ENCODE measurements at regions not wholly inside any gene's neighbourhood (a gene's known extent, or its start where the extent isn't known, plus 50 kb on each side); places are given as distances from the start of the nearest gene placed in this dataset.

DNA sequence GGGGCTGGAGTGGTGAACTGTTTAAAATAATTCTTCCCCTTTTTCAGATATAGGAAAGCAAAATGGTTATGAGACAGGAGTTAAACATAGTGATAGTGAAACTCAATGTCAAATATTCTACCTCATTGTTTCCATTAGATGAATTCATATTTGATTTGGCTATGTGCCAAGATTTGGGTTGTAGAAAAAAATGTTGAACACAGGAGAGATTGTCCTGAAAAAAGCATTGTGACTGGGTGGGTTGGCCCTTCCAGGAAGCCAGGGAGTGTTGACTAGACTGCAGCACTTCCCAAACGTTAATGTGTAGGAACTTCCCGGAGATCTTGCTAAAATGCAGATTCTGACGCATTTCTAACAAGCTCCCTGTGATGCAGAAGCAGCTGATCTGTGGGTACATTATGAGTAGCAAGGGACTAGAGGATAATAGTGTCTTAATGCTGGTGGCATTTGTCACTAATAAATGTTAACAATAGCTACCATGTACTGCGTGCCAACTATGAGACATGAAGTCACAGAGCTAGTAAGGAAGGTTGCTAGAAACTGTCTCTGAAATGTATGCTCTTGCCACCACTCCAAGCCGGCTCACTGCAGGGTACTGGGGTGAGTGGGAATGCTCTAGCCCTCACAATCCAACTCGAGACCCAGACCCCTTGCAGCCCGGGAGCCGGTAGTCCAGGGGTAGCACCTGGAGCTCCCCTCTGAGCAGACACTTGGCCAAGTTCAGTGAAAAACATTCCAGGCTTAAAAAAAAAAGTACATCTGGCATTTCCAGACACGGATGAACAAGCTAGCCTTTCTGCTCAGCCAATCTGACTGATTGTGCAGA is 120.6 kb downstream of the CD47 start:
- DNase-seq (ENCODE audit: low read depth in 2 of 2): no peak

DNA sequence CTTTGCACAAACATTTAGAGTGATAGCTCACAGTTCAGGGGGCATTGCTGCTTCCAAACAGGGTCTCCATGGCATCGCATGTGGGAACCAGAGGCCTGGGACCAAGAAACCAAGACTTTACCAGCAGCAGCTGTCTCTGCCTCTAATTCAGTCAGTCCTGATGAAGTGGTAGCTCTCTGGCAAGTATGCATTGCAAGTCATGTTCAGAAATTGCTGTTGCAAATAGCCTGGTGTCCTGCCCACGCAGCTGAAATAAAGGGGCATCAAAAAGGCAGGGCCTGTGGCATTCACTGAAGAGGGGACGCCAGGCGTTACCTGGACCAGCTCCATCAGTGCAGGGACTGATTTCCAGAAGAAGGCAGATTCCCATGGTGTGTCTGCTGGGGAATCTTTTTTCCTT is 121.3 kb downstream of the CD47 start:
- DNase-seq (ENCODE audit: low read depth in 2 of 2): no peak

DNA sequence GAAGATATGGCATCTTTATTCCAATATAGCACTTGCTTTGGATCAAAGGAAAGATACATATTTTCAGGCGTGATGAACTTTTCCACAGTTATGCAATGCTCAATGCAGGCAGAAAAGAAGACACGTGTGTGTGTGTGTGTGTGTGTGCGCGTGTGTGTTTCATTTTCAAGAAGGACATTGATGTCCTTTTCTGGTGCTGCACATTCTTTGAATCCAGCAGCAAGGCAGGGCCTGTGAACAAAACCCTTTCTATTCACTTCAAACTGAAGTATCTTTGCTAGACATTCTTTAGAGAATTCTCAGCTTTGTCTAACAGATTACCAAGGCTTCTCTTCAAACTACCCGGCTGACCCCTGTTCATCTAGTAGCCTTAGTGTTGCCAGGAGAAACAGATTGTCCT is 124.6 kb downstream of the CD47 start:
- DNase-seq (ENCODE audit: low read depth in 2 of 2): no peak

DNA sequence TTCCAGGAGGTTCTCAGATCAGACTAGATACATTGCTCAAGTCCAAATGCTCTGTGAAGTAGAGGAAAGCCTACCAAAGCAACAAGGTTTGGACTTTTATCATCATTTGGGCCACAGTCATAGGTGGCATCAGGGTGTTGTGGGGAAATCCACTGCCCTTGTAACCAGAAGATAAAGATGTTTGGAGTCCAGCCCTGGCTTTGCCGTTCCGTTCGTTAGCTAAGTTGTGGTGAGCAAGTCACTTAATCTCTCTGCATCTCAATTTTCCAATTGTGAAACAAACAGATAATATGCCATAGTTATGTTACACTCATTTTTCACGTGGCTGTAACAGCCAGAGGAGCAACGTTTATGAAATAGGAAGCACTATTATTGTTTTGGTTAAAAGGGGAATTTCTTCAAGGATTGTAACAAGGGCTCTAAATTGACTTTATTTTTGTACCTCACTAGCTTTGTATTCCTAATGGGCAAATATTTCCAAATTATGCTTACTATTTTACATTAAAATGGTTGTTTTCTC is 125.6 kb downstream of the CD47 start:
- no peak for DNase-seq (ENCODE audit: low read depth in 2 of 2)

GRCh38 chr3:107963581-107963980 is 127.2 kb downstream of the CD47 start:
- no peak for DNase-seq (ENCODE audit: low read depth in 2 of 2)

- no peak for DNase-seq (ENCODE audit: low read depth in 2 of 2)
Observed at GRCh38 chr3:107962946-107963345, 127.9 kb downstream of the CD47 start.

DNA sequence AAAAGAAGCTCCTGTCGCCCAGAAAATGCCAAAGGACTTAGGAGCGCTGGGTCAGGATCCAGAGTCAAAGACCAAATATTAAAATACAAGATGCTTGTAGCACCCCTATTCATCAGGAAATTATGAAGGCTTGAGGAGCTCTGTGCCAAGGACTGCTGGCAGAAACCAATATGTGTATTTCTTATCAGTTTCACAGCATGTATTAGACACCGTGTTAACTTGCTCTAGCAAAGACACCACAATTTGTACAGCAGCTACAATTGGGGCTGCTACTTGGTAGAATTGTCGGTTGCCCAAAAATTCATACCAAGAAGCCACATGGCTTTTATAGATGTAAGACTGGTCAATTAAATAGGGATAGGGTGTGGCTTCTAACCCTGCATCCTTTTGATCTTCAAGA is 128.8 kb downstream of the CD47 start:
- no peak for DNase-seq (ENCODE audit: low read depth in 2 of 2)

- no peak for DNase-seq (ENCODE audit: low read depth in 2 of 2)
Observed at GRCh38 chr3:107959550-107960154, 131.2 kb downstream of the CD47 start.

DNA sequence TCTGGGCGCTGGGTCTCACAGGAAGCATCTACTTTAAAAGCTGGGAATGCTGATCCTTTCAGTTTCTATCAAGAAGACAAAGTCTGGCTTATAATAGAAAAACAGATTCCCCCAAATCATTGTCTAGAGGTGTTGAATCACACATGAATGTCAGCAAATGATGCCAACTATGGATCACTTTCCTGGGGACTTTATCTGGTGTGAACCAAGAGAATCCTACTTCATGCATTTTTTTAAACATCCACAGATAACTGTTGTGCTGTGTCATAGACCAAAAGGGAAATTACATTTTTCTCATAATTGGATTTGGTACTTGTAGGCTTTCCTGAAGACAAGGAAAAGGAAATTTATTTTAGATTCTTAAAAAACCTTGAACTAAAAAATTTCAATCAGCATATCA is 132.7 kb downstream of the CD47 start:
- DNase-seq (ENCODE audit: low read depth in 2 of 2): no peak

DNA sequence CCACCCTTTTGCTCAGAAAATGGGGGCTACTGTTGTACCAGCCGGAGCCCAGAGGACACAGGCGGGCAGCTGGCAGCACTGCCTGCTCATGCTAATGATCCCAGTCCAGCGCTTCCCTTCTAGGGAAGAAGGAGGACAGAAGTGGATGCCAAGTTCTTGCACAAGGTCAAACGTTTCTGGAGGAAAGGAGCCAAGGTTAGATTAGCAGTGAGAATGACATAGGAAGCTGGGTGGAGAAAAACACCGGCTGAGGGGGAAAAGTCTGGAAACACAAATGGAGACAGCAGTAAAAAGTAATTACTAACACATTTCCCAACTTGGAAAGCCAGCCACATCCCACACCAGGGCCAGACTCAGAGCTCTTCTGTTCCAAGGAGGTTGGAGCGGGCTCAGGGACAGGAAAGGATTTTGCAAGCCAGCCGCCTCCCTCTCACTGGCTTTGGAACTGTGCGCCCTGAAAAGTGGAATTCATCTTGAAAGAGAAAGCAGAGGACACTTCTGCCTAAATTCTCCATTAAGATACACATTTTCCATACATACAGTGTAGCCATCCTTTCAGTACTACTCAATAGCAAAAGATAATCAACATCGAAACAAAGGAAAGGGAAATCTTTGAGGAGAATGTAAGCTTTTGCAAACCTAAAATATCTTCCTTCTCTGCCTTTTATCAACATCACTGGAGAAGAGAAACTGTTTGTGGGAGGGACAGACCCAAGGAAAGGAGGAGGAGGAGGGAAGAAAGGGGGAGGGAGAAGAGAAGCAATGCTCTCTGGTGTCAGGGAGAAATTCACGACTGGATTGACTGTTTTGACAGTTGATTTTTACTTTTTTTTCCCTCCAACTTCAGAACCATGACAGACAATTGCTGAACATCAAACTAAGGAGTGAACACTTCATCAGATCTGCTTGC is 133.6 kb downstream of the CD47 start:
- no peak for DNase-seq (ENCODE audit: low read depth in 2 of 2)

DNA sequence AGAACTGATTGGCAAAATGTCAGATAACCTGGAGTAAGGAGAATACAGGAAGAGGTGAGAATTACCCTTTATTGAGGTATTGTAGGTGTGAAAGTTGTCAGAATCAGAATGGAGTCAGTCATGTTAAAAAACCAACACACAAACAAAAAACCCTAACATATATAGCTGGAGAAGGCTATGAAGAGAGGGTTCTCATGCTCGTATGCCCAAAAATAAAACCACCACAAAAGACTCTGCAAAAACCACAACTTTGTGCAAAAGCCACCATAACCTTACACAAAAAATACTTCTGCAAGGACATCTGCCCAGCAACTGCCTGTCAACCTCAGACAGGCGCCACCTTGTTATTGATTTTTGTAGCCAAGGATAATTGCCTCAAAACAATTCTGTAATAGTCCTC is 136.0 kb downstream of the CD47 start:
- DNase-seq (ENCODE audit: low read depth in 2 of 2): no peak

- DNase-seq (ENCODE audit: low read depth in 2 of 2): no peak
Observed at GRCh38 chr3:107953722-107954121, 137.1 kb downstream of the CD47 start.

- DNase-seq (ENCODE audit: low read depth in 2 of 2): no peak
Observed at GRCh38 chr3:107951126-107951525, 139.7 kb downstream of the CD47 start.

DNA sequence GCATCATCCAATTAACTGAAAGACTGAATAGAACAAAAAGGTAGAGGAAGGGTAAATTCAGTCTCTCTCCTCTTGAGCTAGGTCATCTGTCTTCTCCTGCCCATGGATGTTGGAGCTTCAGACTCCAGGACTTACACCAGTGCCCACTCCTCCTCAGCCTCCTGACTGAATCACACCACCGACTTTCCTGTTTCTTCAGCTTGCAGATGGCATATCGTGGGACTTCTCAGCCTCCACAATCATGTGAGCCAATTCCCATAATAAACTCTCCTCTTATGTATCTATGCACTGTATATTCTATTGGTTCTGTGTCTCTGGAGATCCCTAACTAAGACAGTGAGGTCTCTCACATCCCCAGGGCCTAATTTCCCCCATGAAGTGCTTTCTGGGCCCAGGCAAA is 140.4 kb downstream of the CD47 start:
- DNase-seq (ENCODE audit: low read depth in 2 of 2): no peak

DNA sequence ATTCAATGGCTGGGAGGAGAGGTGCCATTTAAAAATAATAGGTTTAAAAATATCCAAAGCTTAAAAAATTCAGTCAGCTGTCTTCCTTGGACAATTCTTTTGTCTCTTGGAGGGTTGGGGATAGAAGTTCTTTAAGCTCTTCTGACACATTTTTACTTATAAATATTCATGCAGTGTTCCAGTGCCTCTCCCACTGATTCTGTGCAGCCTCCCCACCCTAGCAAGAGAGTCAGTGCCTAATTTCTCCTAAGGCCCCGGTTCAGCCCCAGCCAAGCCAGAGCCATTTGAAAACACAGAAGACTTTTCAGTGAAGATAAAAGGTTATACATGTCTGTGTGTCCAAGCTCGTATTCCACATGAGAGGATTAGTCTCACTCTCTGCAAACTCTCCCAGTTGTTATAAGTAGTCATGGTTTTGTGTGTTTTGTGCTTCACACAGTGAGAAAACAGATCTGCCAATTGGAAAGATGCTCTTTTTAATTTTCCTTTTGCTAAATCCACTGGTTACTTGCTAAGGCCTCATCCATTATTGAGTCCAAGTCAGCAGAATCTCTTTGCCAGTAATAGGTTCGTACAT is 141.3 kb downstream of the CD47 start:
- no peak for DNase-seq (ENCODE audit: low read depth in 2 of 2)

DNA sequence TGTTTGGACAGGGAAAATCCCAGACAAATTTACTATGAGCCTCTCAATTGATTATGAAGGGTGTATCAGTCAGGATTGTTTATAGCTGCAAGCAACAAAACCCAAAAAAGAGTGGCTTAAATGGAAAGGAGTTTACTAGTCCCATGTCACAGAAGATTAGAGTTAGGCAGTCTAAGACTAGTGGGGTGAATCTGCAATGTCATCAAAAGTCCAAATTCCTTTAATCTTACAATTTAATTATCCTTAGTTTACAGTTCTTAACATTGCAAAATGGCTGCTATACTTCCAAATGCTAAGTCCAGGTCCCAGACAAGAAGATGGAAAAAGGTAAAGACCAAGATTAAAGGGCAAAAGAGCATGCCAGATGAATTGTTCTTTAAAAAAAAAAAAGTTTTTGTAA is 143.6 kb downstream of the CD47 start:
- no peak for DNase-seq (ENCODE audit: low read depth in 2 of 2)

- no peak for DNase-seq (ENCODE audit: low read depth in 2 of 2)
Observed at GRCh38 chr3:107946700-107947099, 144.1 kb downstream of the CD47 start.

GRCh38 chr3:107945417-107946094 is 145.3 kb downstream of the CD47 start:
- DNase-seq (ENCODE audit: low read depth in 2 of 2): no peak

DNA sequence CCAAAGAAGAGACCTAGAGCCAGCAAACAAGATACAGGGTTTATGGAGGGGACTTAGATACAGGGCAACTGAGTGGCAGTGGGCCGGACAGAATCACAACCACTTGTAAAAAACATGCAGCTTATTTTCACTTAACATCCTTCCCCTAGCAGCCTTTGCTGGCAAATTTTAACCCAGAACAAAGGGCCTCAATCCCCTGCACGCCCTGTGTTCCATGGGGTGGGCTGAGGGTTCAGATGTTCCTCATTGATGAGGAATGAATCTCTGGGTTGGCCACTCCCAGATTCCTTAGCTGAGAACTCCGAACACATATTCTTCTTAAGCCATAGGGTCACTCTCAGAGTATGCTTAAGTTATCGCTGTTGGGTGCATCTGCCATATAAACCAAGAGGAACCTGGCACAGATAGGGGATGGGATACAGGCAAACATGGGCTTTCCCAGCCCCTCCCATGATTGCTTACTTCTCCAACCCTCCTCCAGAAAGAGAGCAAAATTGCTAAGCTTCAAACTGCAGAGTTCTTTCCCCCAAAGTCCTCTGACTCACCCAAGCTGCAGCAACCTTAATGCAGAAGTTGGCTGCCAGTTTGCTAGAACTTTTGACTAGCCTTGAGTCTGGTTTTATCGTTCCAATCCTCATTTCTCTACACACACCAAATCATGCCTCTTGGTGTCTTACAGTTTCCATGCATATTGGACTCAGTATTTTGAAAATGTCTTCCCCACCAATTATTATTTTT is 146.9 kb downstream of the CD47 start:
- no peak for DNase-seq (ENCODE audit: low read depth in 2 of 2)

- no peak for DNase-seq (ENCODE audit: low read depth in 2 of 2)
Observed at GRCh38 chr3:107942951-107943749, 147.7 kb downstream of the CD47 start.

All from stimulated activated CD8-positive, alpha-beta memory T cell treated with anti-CD3 and anti-CD28 coated beads, Interleukin-15, amount 100 ng/mL, for 4 hours (primary cell).